Left ventricle myocardium inferior (tissue), 1 donor: ENCODE measurements at regions not wholly inside any gene's neighbourhood (a gene's known extent, or its start where the extent isn't known, plus 50 kb on each side); places are given as distances from the start of the nearest gene placed in this dataset.

Source experiments
- DNase-seq: peaks from one replicate; pipeline ENCODE4 v3.0.0-alpha.2; 2020
- H3K27ac ChIP-seq: fragments of 200-600 bp; replicated peaks from 2 replicates; pipeline ENCODE4 v1.8.0; 2021
- H3K27me3 ChIP-seq: fragments of 200-600 bp; 2 replicates; pipeline ENCODE4 v1.8.0; 2021; ENCODE audit warnings: low read depth
- H3K36me3 ChIP-seq: fragments of 200-600 bp; 2 replicates; pipeline ENCODE4 v1.8.0; 2021
- H3K4me1 ChIP-seq: fragments of 200-600 bp; 2 replicates; pipeline ENCODE4 v1.8.0; 2021
- H3K4me3 ChIP-seq: fragments of 200-600 bp; 2 replicates; pipeline ENCODE4 v1.8.0; 2021; ENCODE audit warnings: mild to moderate bottlenecking, moderate library complexity
- H3K9me3 ChIP-seq: fragments of 200-600 bp; replicated peaks from 2 replicates; pipeline ENCODE4 v1.8.0; 2021
- intact Hi-C: fragments of 100-400 bp; cut with micrococcal nuclease; formaldehyde crosslinking; loops from one replicate; pipeline ENCODE4 v1.11.0; 2022
- TF ChIP-seq, protein P1 (sequence below): fragments of 200-600 bp; IDR thresholded peaks from 2 replicates; pipeline ENCODE4 v1.8.0; 2021; ENCODE audit warnings: antibody characterized with exemption, mild to moderate bottlenecking, borderline replicate concordance
- donor health status: DM: no; HTN: yes; CAD: no; lungs with severe emphysema.

DNA sequence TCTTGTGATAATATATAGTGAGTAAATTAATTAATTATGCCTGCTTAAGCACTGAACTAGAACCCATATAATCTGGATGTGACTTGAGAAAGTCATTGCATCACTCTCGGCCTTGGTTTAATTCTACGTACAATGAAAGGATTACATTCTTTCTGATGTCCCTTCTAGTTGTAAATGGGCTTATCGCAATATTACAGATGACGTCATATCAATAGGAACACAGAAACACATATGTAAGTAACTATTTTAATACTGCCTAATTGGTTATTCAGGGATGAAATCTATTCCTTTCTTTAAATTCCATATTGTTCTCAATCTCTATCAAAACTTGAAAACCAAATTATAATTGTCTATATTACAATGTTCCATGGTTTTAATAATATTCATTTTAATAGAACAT lies 504.6 kb downstream of the PRR32 start:
- no peaks in the 10 kb centered on the region for H3K27me3 ChIP-seq
- H3K4me1 ChIP-seq: no peaks in the 10 kb centered on the region
- TF ChIP-seq, protein P1, sequence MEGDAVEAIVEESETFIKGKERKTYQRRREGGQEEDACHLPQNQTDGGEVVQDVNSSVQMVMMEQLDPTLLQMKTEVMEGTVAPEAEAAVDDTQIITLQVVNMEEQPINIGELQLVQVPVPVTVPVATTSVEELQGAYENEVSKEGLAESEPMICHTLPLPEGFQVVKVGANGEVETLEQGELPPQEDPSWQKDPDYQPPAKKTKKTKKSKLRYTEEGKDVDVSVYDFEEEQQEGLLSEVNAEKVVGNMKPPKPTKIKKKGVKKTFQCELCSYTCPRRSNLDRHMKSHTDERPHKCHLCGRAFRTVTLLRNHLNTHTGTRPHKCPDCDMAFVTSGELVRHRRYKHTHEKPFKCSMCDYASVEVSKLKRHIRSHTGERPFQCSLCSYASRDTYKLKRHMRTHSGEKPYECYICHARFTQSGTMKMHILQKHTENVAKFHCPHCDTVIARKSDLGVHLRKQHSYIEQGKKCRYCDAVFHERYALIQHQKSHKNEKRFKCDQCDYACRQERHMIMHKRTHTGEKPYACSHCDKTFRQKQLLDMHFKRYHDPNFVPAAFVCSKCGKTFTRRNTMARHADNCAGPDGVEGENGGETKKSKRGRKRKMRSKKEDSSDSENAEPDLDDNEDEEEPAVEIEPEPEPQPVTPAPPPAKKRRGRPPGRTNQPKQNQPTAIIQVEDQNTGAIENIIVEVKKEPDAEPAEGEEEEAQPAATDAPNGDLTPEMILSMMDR: no peak
- H3K4me3 ChIP-seq: no peak overlapping the region
- DNase-seq: no peak
- no peaks in the 10 kb centered on the region for H3K36me3 ChIP-seq
- H3K27ac ChIP-seq: no peak overlapping the region
- intact Hi-C loops: no loop called here
- H3K9me3 ChIP-seq: no peaks in the 10 kb centered on the region
